KMS-11 (cell line): ENCODE measurements at regions not wholly inside any gene's neighbourhood (a gene's known extent, or its start where the extent isn't known, plus 50 kb on each side); places are given as distances from the start of the nearest gene placed in this dataset.
"Not testable (repeated sequence)": the region's sequence is repeated elsewhere in the genome, so short reads cannot be mapped to it uniquely, and the experiment has no call there.

ENCODE experiments used
- H2AFZ ChIP-seq: fragments of 200-600 bp; sonication (generic); 2 replicates; pipeline ENCODE4 v1.6.1; 2016; ENCODE audit warnings: antibody characterized with exemption, mixed run types, low read depth
- H3K27ac ChIP-seq: fragments of 200-600 bp; sonication (generic); 2 replicates; pipeline ENCODE4 v1.6.1; 2016; ENCODE audit warnings: mild to moderate bottlenecking, mixed run types
- H3K27me3 ChIP-seq: fragments of 200-600 bp; sonication (generic); 2 replicates; pipeline ENCODE4 v1.6.1; 2017; ENCODE audit warnings: mild to moderate bottlenecking, low read depth, mixed run types, moderate library complexity; ENCODE audit not compliant: insufficient read depth
- H3K36me3 ChIP-seq: fragments of 200-600 bp; sonication (generic); 2 replicates; pipeline ENCODE4 v1.6.1; 2017; ENCODE audit warnings: mild to moderate bottlenecking, mixed run types; ENCODE audit not compliant: insufficient read depth
- H3K4me1 ChIP-seq: fragments of 200-600 bp; sonication (generic); 2 replicates; pipeline ENCODE4 v1.6.1; 2016; ENCODE audit warnings: mild to moderate bottlenecking, low read depth, mixed run types; ENCODE audit not compliant: poor library complexity, severe bottlenecking
- H3K4me2 ChIP-seq: fragments of 200-600 bp; sonication (generic); 2 replicates; pipeline ENCODE4 v1.7.0; 2016; ENCODE audit warnings: mild to moderate bottlenecking, mixed run types
- H3K4me3 ChIP-seq: fragments of 200-600 bp; sonication (generic); IDR thresholded peaks from 2 replicates; pipeline ENCODE4 v1.6.1; 2017; ENCODE audit warnings: low read depth, low read length, mixed read lengths; ENCODE audit not compliant: insufficient read depth
- H3K79me2 ChIP-seq: fragments of 200-600 bp; sonication (generic); 2 replicates; pipeline ENCODE4 v1.6.1; 2016; ENCODE audit warnings: low read depth, mixed run types; ENCODE audit not compliant: insufficient read depth
- H3K9ac ChIP-seq: fragments of 200-600 bp; sonication (generic); 2 replicates; pipeline ENCODE4 v1.6.1; 2016; ENCODE audit warnings: mild to moderate bottlenecking, mixed run types
- H4K20me1 ChIP-seq: fragments of 200-600 bp; sonication (generic); 2 replicates; pipeline ENCODE4 v1.6.1; 2016; ENCODE audit warnings: mild to moderate bottlenecking, mixed run types; ENCODE audit not compliant: insufficient read depth
- CTCF ChIP-seq: fragments of 200-600 bp; sonication (generic); conservative IDR thresholded peaks from 2 replicates; pipeline ENCODE4 v1.6.1; 2017; ENCODE audit warnings: low read depth, mild to moderate bottlenecking, antibody characterized with exemption, low read length, moderate library complexity, mixed read lengths

GRCh38 chr1:178664278-178664677 lies 60.8 kb upstream of the RALGPS2 start:
- Histone ChIP-seq H3K9ac (no peak overlapping the region), H3K27ac (no peak overlapping the region), H3K4me2 (no peak overlapping the region), H4K20me1 (no peaks in the 10 kb centered on the region), H3K36me3 (no peaks in the 10 kb centered on the region), H3K4me1 (no peaks in the 10 kb centered on the region), H3K27me3 (no peaks in the 10 kb centered on the region), H2AFZ (no peak overlapping the region), H3K79me2 (no peaks in the 10 kb centered on the region), H3K4me3 (no peak overlapping the region)
- no peak for TF ChIP-seq CTCF

GRCh38 chr1:178665579-178665978 lies 59.5 kb upstream of the RALGPS2 start:
- no peaks in the 10 kb centered on the region for H3K36me3 ChIP-seq
- H3K9ac ChIP-seq: no peak overlapping the region
- H2AFZ ChIP-seq: no peak overlapping the region
- no peak overlapping the region for H3K4me2 ChIP-seq
- no peak for TF ChIP-seq CTCF
- no peaks in the 10 kb centered on the region for H3K4me1 ChIP-seq
- no peaks in the 10 kb centered on the region for H3K79me2 ChIP-seq
- no peaks in the 10 kb centered on the region for H3K27me3 ChIP-seq
- H3K4me3 ChIP-seq: no peak overlapping the region
- H3K27ac ChIP-seq: no peak overlapping the region
- H4K20me1 ChIP-seq: no peaks in the 10 kb centered on the region

GRCh38 chr1:178666891-178667290 lies 58.2 kb upstream of the RALGPS2 start:
- not testable (repeated sequence) for H3K9ac ChIP-seq, H3K27me3 ChIP-seq, H3K79me2 ChIP-seq, H3K36me3 ChIP-seq, H2AFZ ChIP-seq, H3K4me1 ChIP-seq, H3K4me2 ChIP-seq, H3K27ac ChIP-seq, H4K20me1 ChIP-seq, H3K4me3 ChIP-seq

- H3K4me3 ChIP-seq: no peak overlapping the region
- no peaks in the 10 kb centered on the region for H4K20me1 ChIP-seq
- H3K9ac ChIP-seq: no peak overlapping the region
- no peaks in the 10 kb centered on the region for H3K36me3 ChIP-seq
- H2AFZ ChIP-seq: no peak overlapping the region
- no peaks in the 10 kb centered on the region for H3K27me3 ChIP-seq
- H3K27ac ChIP-seq: no peak overlapping the region
- no peaks in the 10 kb centered on the region for H3K4me1 ChIP-seq
- H3K79me2 ChIP-seq: no peaks in the 10 kb centered on the region
- no peak for TF ChIP-seq CTCF
- no peak overlapping the region for H3K4me2 ChIP-seq
These were observed 52.6 kb upstream of the RALGPS2 start for GRCh38 chr1:178672434-178672833.

- H3K27me3 ChIP-seq, H3K4me1 ChIP-seq, H4K20me1 ChIP-seq, H2AFZ ChIP-seq, H3K4me2 ChIP-seq, H3K36me3 ChIP-seq, H3K4me3 ChIP-seq, H3K9ac ChIP-seq, H3K27ac ChIP-seq, H3K79me2 ChIP-seq: not testable (repeated sequence)
These were observed 50.5 kb upstream of the RALGPS2 start for GRCh38 chr1:178674559-178674958.
